ENCODE measurements at regions not wholly inside any gene's neighbourhood (a gene's known extent, or its start where the extent isn't known, plus 50 kb on each side); places are given as distances from the start of the nearest gene placed in this dataset.

GRCh38 chrX:109795682-109796081, 62.6 kb upstream of the ACSL4 start:
- H3K27me3 ChIP-seq: peaks cover 3% of the 10 kb centered on the region
- 93 to 94% methylated on average over 4 of the region's 4 CpGs for WGBS, 2 donors
- no peaks in the 10 kb centered on the region for H3K9me3 ChIP-seq
- H3K4me3 ChIP-seq (replicated peaks in 1 of 3): no peak overlapping the region
- DNase-seq: no peak
- H3K36me3 ChIP-seq: no peaks in the 10 kb centered on the region
- H3K27ac ChIP-seq: no peak overlapping the region
- no peak for TF ChIP-seq POLR2A (IDR thresholded peaks at IDR 0.05)
- TF ChIP-seq CTCF (IDR thresholded peaks at IDR 0.05): no peak
- intact Hi-C loops (cut with DNase I): no loop called here
- no peaks in the 10 kb centered on the region for H3K4me1 ChIP-seq

GRCh38 chrX:109797311-109797975, 64.4 kb upstream of the ACSL4 start:
- H3K9me3 ChIP-seq: no peaks in the 10 kb centered on the region
- 67 to 76% methylated on average over 1 of the region's 1 CpG for WGBS, 2 donors
- no peak overlapping the region for H3K27ac ChIP-seq
- no peaks in the 10 kb centered on the region for H3K36me3 ChIP-seq
- peaks cover 3% of the 10 kb centered on the region for H3K27me3 ChIP-seq
- no peak for DNase-seq
- H3K4me1 ChIP-seq: no peaks in the 10 kb centered on the region
- TF ChIP-seq POLR2A (IDR thresholded peaks at IDR 0.05): no peak
- no peak for TF ChIP-seq CTCF (IDR thresholded peaks at IDR 0.05)
- H3K4me3 ChIP-seq (replicated peaks in 1 of 3): no peak overlapping the region
- intact Hi-C loops (cut with DNase I): no loop called here

- Histone ChIP-seq H3K4me1 (no peaks in the 10 kb centered on the region), H3K36me3 (no peaks in the 10 kb centered on the region), H3K27ac (no peak overlapping the region), H3K9me3 (no peaks in the 10 kb centered on the region), H3K27me3 (no peaks in the 10 kb centered on the region), H3K4me3 (replicated peaks in 1 of 3) (no peak overlapping the region)
- intact Hi-C loops (cut with DNase I): no loop called here
- no peak for DNase-seq
- WGBS, 2 donors: 84 to 91% methylated on average over 6 of the region's 6 CpGs
- no peak for TF ChIP-seq POLR2A (IDR thresholded peaks at IDR 0.05)
- no peak for TF ChIP-seq CTCF (IDR thresholded peaks at IDR 0.05)
Measured at GRCh38 chrX:109812236-109812635, 79.2 kb upstream of the ACSL4 start.

- no peaks in the 10 kb centered on the region for H3K36me3 ChIP-seq
- TF ChIP-seq POLR2A (IDR thresholded peaks at IDR 0.05) (no peak), CTCF (IDR thresholded peaks at IDR 0.05) (no peak)
- H3K27ac ChIP-seq: no peak overlapping the region
- intact Hi-C loops (cut with DNase I): no loop called here
- no peak overlapping the region for H3K4me3 ChIP-seq (replicated peaks in 1 of 3)
- H3K27me3 ChIP-seq: no peaks in the 10 kb centered on the region
- DNase-seq: no peak
- H3K4me1 ChIP-seq: no peaks in the 10 kb centered on the region
- H3K9me3 ChIP-seq: no peaks in the 10 kb centered on the region
Measured at GRCh38 chrX:109813236-109813635, 80.2 kb upstream of the ACSL4 start.

GRCh38 chrX:109818976-109819375, 85.9 kb upstream of the ACSL4 start:
- no peak for TF ChIP-seq CTCF (IDR thresholded peaks at IDR 0.05)
- no peak for TF ChIP-seq POLR2A (IDR thresholded peaks at IDR 0.05)
- intact Hi-C loops (cut with DNase I): no loop called here
- Histone ChIP-seq H3K4me3 (replicated peaks in 1 of 3) (no peak overlapping the region), H3K9me3 (no peaks in the 10 kb centered on the region), H3K27me3 (no peaks in the 10 kb centered on the region), H3K4me1 (no peaks in the 10 kb centered on the region), H3K27ac (no peak overlapping the region), H3K36me3 (no peaks in the 10 kb centered on the region)
- DNase-seq: no peak
- WGBS, 2 donors: 62 to 67% methylated on average over 4 of the region's 4 CpGs
